GM19455 (cell line): ENCODE measurements at regions not wholly inside any gene's neighbourhood (a gene's known extent, or its start where the extent isn't known, plus 50 kb on each side); places are given as distances from the start of the nearest gene placed in this dataset.
"Not testable (repeated sequence)": the region's sequence is repeated elsewhere in the genome, so short reads cannot be mapped to it uniquely, and the experiment has no call there.

Experiments used
- ATAC-seq: cut with Tn5 transposase; IDR thresholded peaks from one replicate; pipeline ENCODE4 v1.9.1; 2021; ENCODE audit not compliant: unreplicated experiment

DNA sequence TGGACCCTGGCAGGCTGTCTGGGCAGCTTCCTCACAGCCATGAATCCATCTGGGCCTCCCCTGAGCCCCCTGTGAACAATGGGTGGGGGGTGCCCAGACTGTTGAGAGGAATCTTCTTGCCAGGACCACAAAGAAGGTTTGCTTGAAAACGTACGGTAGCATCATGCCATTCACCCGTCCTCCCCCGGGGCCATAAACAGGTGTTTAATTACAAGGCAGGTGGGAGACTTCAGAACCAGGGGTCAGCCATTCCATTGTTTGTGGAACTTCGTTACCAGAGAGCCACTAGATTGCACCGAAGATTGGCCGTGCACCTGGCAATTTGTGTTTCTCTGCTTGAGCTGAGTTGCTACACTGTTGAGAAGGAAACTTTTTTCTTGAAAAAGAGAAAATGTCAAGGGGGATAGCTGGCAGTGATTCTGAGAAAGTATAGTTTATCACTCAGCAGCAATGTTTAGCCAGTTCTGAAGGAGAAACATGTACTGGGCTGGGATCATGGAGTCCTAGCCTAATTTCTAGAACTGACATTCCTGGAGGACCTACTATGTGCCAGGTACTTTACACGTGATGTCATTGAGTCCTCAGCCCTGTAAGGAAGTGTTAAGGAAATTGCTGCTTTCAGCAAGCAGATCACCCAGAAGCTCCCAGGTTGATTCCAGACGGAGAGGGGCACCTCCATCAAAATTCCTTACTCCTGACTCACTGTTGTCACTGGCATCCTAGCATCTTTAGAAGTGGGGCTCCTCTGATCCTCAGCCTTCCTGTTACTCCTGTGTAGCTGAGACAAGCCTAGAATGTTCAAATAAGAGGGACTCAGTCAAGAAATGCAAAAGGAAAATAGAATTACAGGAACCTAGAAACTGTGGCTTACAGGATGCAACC, 103.8 kb upstream of the UBE2E1 start:
- ATAC-seq = no peak

DNA sequence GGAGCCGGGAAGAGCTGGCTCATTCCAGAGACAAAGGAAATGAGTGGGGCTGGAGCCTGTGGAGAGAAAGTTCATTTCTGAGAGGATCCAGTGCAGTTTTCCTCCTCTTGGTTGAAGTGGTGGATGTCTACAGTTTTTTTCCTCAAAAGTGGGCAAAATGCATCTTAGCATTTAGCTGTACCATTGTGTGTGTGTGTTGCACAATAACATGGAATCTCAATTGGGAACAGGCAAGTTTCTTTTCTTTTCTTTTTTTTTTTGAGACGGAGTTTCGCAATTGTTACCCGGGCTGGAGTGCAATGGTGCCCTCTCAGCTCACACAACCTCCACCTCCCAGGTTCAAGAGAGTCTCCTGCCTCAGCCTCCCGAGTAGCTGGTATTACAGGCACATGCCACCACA, 101.5 kb upstream of the UBE2E1 start:
- ATAC-seq = no peak

DNA sequence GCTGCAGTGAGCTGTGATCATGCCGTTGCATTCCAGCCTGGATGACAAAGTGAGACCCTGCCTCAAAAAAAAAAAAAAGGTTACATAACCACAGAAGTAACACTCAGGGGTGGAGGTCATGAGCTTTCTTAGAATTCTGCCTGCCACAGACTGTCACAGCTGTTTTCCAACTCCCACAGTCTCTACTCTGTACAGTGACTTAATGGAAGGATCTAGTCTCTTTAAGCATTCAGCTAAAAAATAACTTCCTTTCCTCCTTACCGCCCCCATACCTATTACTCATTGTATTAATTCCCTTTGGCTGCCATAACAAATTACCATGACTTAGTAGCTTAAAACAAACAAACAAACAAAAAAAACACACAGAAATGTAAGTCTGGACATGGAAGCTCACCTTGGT, 99.6 kb upstream of the UBE2E1 start:
- ATAC-seq = no peak

DNA sequence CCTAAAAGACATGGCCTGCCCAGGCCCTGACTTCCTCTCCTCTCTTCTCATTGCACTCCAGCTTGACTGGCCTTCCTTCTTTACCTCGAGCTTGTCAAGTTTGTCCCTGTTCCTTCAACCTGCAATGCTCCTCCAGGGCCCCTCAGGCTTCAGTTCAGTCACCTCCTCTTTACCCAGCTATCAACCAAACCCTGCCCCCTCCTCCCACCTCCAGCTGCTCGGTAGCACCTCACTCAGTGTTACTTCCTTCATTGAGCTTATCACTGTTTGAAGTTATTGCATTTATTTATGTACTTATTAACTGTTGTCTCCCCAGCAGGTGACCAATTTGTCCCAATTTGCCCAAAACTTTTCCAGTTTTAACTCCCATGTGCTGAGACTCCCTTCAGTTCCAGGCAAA, 95.8 kb upstream of the UBE2E1 start:
- ATAC-seq = no peak

DNA sequence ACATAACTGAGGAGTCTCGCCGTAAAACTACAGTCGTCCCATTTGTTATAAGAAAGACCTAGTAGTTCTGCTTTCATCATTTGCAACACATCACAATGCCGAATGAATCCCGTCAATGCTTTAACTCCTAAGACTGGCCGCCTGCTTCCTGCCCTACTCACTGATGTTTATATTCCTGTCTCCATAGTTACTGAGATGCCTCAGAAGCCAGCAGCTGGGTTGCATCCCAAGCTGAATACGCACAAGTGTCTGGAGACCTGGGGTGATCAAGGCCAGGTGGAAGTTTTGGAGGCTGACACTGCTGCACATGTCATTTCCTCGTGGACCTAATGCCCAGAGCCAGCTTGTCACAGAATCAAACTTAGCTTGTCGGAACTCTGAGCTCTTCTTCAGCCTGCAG, 95.2 kb upstream of the UBE2E1 start:
- ATAC-seq = no peak

DNA sequence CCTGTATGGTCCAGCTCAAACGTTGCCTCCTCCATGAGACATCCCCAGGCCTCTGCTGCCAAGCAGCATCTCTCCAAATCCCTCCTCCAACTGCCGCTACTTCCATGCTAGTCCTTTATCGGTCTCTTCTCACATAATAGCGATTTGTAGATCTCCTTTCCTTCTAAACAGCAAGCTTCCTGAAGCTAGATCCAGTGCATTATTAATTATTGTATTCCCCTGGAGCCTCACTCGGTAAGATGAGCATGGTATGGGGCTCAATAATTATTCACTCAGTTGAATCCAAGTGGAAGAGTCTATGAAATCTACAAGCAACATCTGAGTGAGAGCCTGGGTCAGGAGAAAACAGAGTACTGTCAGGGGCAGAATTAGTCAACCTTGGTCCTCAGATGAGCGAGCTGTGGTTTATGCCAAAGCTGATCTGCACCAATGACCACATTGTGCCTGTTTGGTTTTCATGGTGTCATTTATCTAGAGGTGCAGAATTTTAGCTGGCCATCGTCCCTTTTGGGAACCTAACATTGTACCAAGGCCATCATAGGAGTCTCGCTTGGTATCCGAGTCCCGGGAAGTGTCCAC, 93.8 kb upstream of the UBE2E1 start:
- peak; percentile 73 for ATAC-seq

DNA sequence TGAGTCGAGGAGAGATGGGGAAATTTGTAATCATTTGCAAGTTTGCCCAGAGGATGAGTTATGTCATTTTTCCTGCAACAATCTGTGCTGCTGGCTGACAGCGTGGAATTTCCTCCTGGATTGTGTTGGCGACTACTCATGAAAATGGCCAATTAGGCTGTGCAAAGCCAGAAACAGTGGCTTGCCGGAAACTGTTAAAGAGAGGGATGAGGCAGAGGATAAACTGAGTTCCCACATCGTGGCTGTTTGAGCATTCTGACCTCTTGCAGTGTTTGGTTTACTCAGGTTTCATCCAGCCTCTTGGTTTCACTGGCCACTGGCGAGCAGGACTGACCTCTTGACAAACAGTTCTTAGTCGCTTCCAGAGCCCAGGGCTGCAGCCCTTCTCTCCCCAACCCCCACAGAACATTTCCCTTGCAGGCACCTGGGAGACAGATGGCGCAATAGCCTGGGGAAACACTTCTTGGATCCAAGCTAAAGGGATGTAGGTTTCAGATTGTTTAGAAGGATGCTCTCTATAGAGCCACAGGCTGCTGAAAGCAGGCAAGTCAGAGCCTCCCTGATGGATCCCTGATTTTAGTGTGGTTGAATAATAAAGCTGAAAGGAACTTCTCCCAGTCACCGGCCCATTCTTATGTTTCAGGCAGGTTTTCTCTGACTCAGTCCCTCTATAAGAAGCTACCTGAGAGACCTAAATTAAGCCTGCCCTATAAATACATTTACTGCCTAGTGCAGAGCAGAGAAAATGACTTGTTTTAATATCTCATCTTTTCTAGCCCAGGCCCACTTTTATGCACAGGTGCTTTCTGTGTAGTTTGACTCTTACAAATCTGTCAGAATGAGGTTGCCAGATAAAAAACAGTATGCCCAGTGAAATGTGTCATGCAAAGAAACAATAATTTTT, 92.8 kb upstream of the UBE2E1 start:
- no peak for ATAC-seq

DNA sequence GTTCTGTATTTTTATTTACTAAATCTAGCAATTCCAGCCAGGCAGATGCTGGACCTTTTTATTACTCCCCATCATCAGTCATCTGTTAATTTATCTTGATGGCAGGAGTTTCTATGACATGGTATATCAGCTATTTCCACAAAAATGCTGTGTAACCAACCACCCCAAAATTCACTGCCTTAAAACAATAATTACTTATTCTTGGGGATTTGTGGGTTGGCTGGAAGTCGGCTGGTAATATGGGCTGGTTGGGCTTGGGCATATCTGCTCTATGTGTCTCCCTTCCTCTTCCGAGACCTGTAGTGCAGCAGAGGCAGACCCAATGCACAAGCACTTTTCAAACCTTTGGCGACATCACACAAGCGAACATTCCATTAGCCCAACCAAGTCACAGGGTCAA, 92.1 kb upstream of the UBE2E1 start:
- ATAC-seq = no peak

DNA sequence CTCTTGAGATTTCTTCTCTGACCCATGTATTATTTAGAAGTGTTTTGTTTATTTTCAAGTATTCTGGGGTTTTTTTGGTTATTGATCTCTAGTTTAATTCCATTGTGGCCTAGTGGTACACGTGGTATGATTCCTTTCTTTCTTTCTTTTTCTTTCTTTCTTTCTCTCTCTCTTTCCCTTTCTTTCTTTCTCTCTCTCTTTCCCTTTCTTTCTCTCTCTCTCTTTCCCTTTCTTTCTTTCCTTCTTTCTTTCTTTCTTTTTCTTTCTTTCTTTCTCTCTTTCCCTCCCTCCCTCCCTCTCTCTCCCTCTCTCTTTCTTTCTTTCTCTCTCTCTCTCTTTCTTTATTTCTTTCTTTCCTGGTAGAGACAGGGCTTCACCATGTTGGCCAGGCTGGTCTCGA, 85.7 kb upstream of the UBE2E1 start:
- no peak for ATAC-seq

DNA sequence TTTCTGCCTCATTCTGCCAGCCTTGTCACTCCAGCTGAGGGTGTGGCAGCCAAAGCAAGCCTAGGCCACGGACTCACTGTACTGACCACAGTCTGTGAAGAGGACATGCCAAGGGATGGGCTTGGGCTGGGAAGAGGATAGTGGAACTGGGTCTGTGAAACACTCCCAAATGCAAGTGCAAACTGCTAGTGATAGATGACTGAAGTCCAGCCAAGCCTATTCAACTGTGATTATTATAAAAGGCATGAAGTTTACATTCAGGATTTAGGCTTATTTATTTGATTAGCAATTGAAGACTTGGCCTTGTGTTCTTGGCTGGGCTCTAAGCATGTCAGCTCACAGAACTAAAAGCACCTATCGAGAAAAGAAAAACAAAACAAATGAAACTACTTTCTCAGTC, 84.9 kb upstream of the UBE2E1 start:
- ATAC-seq = no peak

DNA sequence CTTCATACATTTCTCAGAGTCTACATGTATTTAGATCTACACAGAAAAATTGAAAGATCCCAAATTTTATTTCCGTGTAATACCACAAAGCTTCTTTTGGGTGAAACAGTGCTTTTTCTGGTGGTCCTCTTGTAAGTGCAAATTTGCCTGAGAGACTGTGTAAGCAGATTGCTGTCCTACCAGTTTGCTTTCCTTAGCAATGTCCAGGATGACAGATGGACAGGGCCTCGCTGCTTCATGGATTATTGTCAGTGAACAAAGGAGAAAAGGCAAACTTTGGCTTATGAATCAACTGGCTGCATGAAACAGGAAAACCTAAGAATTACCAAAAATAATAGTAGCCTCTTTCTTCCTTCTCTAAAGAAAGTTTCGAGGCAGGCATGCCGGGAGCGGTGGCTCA, 82.6 kb upstream of the UBE2E1 start:
- no peak for ATAC-seq

DNA sequence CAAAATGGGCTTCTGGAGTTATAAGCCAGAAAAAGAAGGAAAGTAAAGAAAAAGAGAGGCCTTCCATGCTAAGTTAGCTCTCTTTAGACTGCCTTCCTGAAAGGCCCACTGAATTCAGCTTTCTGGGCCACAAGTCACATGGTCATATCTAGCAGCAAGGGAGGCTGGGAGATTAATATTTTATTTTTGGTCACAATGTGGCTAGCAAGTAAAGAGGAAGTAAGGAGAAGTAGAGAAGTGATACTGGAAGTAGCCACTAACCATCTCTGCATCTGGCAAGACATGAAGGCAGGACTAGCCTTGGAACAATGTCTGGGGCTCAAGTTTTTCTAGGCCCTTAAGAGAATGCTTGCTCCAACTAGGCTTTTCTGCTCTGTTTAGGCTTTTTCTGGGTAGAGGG, 81.8 kb upstream of the UBE2E1 start:
- peak; percentile 37 for ATAC-seq

DNA sequence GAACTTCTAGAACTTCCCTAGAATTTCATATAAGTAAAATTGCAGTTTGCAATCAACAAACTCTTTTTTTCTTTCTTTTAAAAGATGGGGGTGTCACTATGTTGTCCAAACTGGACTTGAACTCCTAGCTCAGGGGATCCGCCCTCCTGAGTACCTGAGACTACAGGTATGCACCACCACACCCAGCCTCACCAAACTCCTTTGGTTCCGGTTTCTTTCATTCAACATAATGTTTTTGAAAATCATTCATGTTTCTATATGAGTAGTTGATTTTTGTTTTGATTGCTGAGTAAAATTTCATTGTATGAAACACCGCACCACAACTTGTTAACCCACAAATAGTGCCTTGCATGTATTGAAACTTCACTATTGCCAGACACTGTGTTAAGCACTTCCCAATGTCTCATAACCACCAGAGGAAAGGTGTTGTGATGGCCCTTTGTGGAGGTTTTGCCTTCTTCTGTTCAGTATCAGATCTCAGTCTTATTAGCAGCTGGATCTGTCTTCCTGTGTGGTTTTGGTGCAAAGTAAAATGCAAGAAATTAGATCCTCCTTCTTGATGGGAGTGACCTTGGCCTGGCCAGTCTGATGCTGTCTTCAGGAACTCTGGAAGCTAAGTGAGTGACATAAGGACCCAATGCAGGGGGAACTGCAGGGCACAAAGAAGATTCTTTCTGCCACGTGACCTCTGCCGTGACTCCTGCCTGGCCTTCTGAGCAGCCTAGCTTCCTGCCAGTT, 78.8 kb upstream of the UBE2E1 start:
- ATAC-seq = peak; percentile 64

DNA sequence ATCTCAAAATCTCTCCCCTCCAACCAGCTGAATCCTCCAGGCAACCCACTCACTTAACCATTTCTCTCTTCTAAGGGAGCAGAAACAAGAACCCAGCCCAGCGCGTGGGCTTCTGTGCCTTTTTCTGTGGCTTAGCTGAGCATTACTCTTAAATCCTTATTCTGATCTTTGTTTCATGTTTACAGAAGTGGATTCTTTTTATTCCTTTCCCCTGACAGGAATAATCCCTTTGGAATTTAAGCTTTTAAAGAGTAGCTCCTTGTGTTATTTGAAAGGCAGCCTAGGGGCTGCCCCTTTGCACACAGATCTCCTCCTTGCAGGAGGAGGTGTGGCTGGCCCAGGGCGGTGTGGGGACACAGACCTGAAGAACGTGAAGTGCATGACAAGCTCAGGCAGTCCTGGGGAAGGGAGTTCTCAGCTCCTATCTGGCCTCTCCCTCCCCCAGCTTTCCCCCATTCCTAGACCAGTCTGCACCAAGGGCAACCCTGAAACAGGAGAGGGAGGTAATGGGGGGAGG, 77.1 kb upstream of the UBE2E1 start:
- ATAC-seq = no peak

DNA sequence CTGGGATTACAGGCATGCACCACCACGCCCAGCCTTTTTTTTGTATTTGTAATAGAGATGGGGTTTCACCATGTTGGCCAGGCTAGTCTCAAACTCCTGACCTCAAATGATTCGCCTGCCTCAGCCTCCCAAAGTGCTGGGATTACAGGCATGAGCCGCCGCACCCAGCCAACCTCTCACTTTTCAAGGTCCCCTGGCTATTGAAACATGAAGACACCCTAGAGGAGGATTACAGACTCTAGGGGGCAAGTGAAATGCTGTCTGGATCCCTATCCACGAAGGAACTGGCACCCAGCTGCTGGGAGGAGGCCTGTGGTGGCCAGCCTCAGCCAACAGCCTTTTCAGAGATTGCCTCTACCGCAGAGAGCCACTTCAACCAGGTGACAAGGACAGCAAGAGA, 76.4 kb upstream of the UBE2E1 start:
- not testable (repeated sequence) for ATAC-seq

DNA sequence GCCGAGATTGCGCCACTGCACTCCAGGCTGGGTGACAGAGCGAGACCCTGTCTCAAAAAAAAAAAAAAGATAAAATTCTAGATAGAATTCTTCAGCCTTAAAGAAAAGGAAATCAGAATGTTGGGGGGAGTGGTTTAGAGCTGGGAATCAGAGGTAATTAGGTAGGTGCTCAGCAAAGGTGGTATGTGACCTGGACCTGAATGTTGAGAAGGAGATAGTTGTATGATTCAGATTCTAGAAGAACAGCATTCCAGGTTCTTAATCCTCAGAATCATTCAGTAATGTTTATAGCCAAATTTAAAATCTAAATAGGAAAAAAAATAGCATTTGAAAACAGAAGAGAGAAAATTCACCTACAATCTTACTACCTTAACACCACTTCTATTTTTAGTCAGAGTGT, 71.3 kb upstream of the UBE2E1 start:
- no peak for ATAC-seq

DNA sequence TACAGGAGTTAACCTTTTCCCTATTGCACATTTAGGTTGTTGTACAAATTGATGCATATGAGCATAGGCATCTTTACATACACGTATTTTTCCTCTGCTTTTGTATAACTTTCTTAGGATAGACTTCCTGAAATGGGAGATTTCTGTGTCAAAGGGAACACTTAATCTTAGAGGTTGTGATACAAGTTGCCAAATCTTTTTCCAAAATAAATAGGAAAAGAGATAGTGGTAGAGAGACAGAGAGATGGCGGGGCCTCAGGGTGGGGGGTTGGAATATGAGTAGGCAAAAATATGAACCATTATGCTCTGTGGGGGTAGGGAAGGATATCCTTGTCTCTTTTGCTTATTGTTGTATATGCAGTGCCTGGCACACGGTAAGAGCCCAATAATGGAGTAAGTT, 70.7 kb upstream of the UBE2E1 start:
- no peak for ATAC-seq

DNA sequence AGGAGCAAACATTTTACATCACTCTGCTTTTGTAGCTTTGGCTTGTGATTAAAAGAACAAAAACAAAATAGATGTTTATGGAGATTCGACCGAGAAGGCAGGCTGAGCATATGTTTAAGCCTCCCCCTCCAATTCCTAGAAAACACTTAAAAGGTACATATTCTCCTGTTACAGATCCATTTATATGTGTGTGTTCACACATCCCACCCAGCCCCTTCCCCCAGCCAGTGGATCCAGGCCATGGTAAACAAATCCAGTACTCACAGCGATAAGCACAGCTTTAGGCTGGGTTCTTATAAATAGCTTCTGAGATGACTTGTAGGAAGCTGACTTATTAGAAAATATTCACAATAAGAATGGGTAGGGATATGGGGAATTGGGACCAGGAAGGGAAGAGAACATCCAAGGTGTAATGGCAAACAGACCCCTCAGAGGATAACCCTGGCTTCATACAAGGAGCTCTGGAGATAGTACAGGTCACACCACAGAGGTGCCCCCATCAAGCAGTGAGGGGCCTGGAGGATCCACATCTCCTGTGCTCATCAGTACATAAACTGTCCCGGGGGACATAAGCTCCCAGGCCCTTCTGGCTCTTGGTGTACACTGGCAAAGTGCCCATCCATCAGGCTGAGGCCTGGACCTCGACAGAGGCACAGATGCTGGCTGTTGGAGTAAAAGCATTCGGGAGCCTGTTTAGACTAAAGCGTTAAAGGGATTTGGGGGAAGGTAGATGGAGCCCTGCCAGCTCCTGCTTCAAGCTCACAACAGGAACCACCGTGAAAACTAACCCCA, 70.0 kb upstream of the UBE2E1 start:
- no peak for ATAC-seq

DNA sequence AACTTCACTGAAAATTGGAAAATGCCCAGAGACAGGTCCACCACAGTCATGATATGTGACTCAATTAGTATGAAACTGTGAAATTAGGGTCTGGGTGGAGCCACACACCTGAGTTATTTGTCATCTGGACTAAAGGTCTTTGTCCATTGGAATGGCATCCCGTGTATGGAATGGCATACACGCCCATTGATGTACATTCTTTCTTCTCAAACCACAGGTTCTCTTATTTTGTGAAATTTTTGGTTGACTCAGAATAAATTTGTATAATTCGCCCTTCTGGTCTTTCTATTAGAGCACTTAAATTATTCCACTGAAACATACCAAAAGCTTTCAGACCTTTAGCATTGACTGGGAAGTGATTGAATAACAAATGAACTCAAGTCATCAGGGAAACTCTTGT, 66.8 kb upstream of the UBE2E1 start:
- no peak for ATAC-seq

DNA sequence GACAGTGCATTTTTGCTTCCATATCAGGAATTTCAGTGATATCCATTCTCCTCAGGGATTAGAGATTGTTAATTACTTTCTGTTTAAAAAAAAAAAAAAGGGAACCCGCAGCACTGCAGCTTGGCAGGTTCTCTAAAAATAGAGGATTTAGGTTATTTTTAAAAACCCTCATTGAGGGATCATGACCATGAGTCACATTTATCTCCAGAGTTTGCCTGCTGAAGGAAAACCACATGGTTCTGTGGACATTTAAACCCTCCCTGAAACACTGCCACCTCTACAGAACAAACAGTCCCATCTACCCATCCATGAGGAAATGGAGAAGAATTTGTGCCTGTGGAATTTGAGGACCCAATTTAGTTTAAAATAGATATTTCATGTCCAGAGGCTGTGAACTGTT, 66.2 kb upstream of the UBE2E1 start:
- ATAC-seq = no peak
